ENCODE measurements at regions not wholly inside any gene's neighbourhood (a gene's known extent, or its start where the extent isn't known, plus 50 kb on each side); places are given as distances from the start of the nearest gene placed in this dataset.

- Histone ChIP-seq H3K27ac (ENCODE audit: low read depth, low read length) (no peak overlapping the region), H3K18ac (ENCODE audit: extremely low read depth, low read length) (no peak overlapping the region), H3K23me2 (ENCODE audit: low read depth, low read length) (no peaks in the 10 kb centered on the region), H3K79me1 (ENCODE audit: low read depth, low read length) (no peaks in the 10 kb centered on the region), H2BK15ac (ENCODE audit: low read length) (no peak overlapping the region), H2AFZ (ENCODE audit: low read length) (no peak overlapping the region), H3K9me3 (ENCODE audit: insufficient read depth in 2 of 2, low read depth in 1 of 2, low read length in 1 of 2) (peaks cover 8 to 12% of the 10 kb centered on the region in 2 experiments), H3K14ac (ENCODE audit: insufficient read length) (no peak overlapping the region), H4K8ac (ENCODE audit: extremely low read depth, insufficient read depth, low read length) (no peak overlapping the region), H4K91ac (replicated peaks; ENCODE audit: insufficient read length, low read length) (no peak overlapping the region), H3K4ac (replicated peaks; ENCODE audit: insufficient read length, low read depth, low read length) (no peak overlapping the region), H3K4me1 (replicated peaks in 1 of 4; ENCODE audit: control insufficient read depth in 3 of 4, insufficient read depth in 4 of 4, low read length in 3 of 4) (peaks cover 0 to 6% (median 2%) of the 10 kb centered on the region in 4 experiments; a peak in 4 of 7 replicates), H4K5ac (ENCODE audit: insufficient read length, low read depth, low read length) (no peak overlapping the region), H2AK5ac (ENCODE audit: low read depth, low read length) (no peak overlapping the region), H3K36me3 (ENCODE audit: control insufficient read depth in 2 of 4, insufficient read depth in 4 of 4, low read length in 3 of 4) (no peaks in the 10 kb centered on the region), H3K4me3 (ENCODE audit: extremely low read depth in 1 of 4, insufficient read depth in 2 of 4, low read depth in 3 of 4, low read length in 4 of 4) (no peak overlapping the region), H4K20me1 (replicated peaks in 1 of 2; ENCODE audit: control insufficient read depth in 1 of 2, insufficient read depth in 2 of 2, low read length in 2 of 2) (no peaks in the 10 kb centered on the region), H2BK12ac (ENCODE audit: low read depth, low read length) (no peak overlapping the region), H2BK5ac (ENCODE audit: low read depth, low read length) (no peak overlapping the region), H3K27me3 (replicated peaks in 1 of 4; ENCODE audit: control insufficient read depth in 3 of 4, extremely low read depth in 1 of 4, insufficient read depth in 3 of 4, low read length in 3 of 4) (no peaks in the 10 kb centered on the region), H3K56ac (replicated peaks; ENCODE audit: insufficient read length, low read depth, low read length) (no peak overlapping the region), H3K4me2 (ENCODE audit: insufficient read depth in 1 of 2, low read depth in 2 of 2, low read length in 2 of 2) (no peak overlapping the region), H3K23ac (ENCODE audit: insufficient read length) (no peak overlapping the region), H2BK120ac (replicated peaks; ENCODE audit: low read depth, low read length) (no peak overlapping the region), H3K9ac (replicated peaks in 1 of 4; ENCODE audit: extremely low read depth in 1 of 4, low read depth in 3 of 4, low read length in 3 of 4) (no peak overlapping the region), H3K79me2 (ENCODE audit: control insufficient read depth in 1 of 2, insufficient read depth in 2 of 2, low read length in 2 of 2) (no peaks in the 10 kb centered on the region), H2BK20ac (ENCODE audit: low read length) (no peak overlapping the region)
- FAIRE-seq, result no peak
- CTCF ChIA-PET (ENCODE audit: partially characterized antibody), result interaction anchor here (0.6 to 1.6 kb wide), 4 partner anchors 16 to 240 kb away, joined by 3 to 4 read pairs (median 4); no protein-coding TSS in a partner anchor
- DNase-seq (ENCODE audit: low read depth in 1 of 2, low spot score in 2 of 2), result no peak
- POLR2A ChIA-PET (ENCODE audit: partially characterized antibody), result no interaction called here
- TF ChIP-seq CHD7 (IDR thresholded peaks at IDR 0.05; ENCODE audit: insufficient replicate concordance, low read length) (no peak), SUZ12 (IDR thresholded peaks at IDR 0.05; ENCODE audit: low read length) (no peak)
These were observed 243.0 kb upstream of the RPL38 start for GRCh38 chr17:73960469-73960868.
